CD14-positive monocyte (primary cell): ENCODE measurements at regions not wholly inside any gene's neighbourhood (a gene's known extent, or its start where the extent isn't known, plus 50 kb on each side); places are given as distances from the start of the nearest gene placed in this dataset.

Experiments used
- DNase-seq, 3 donors: peaks; one replicate each; pipeline ENCODE4 v3.0.0-alpha.2; 2011 to 2022
- H2AFZ ChIP-seq: 2 replicates; pipeline ENCODE4 v1.6.0; 2012; ENCODE audit warnings: mild to moderate bottlenecking, low read depth, low read length, inconsistent platforms; ENCODE audit not compliant: insufficient read depth, poor library complexity, severe bottlenecking
- H3K27ac ChIP-seq, 2 donors: 1 replicate in 1 of 2; 2 replicates in 1 of 2; pipeline ENCODE4 v1.5.1; 2012 to 2013; ENCODE audit warnings: low read length in 2 of 2, control low read depth in 1 of 2, inconsistent platforms in 1 of 2, low read depth in 1 of 2, mild to moderate bottlenecking in 1 of 2
- H3K27me3 ChIP-seq, 2 donors: one replicate each; pipeline versions ENCODE4 v1.6.0 to v1.6.1; 2011 to 2013; ENCODE audit warnings: low read length in 2 of 2; ENCODE audit not compliant: control insufficient read depth in 2 of 2, insufficient read depth in 2 of 2
- H3K36me3 ChIP-seq, 2 donors: replicated peaks in 1 of 2; 1 replicate in 1 of 2; 2 replicates in 1 of 2; pipeline versions ENCODE4 v1.5.1 to v1.6.1; 2012 to 2013; ENCODE audit warnings: low read length in 2 of 2, control low read depth in 1 of 2, inconsistent platforms in 1 of 2, mild to moderate bottlenecking in 1 of 2; ENCODE audit not compliant: insufficient read depth in 2 of 2, control insufficient read depth in 1 of 2
- H3K4me1 ChIP-seq, 2 donors: 1 replicate in 1 of 2; 2 replicates in 1 of 2; pipeline versions ENCODE4 v1.5.1 to v1.6.1; 2012 to 2013; ENCODE audit warnings: low read length in 2 of 2, control low read depth in 1 of 2, inconsistent platforms in 1 of 2, mild to moderate bottlenecking in 1 of 2, moderate library complexity in 1 of 2; ENCODE audit not compliant: insufficient read depth in 2 of 2, control insufficient read depth in 1 of 2
- H3K4me2 ChIP-seq: replicated peaks from 2 replicates; pipeline ENCODE3; 2012; ENCODE audit warnings: low read length, moderate library complexity, mild to moderate bottlenecking; ENCODE audit not compliant: poor library complexity, severe bottlenecking; ENCODE audit errors: extremely low read depth
- H3K4me3 ChIP-seq, 3 experiments: fragments of 200-600 bp in 1 of 3; sonication (generic) in 1 of 3; replicated peaks in 1 of 3; 1 replicate in 2 of 3; 2 replicates in 1 of 3; pipeline ENCODE4 v1.5.1; 2011 to 2013; ENCODE audit warnings: low read length in 3 of 3, mild to moderate bottlenecking in 3 of 3, control low read depth in 2 of 3, low read depth in 2 of 3, inconsistent platforms in 1 of 3, moderate library complexity in 1 of 3
- H3K79me2 ChIP-seq: 2 replicates; pipeline ENCODE4 v1.6.0; 2012; ENCODE audit warnings: mild to moderate bottlenecking, control low read depth, inconsistent platforms, low read length, moderate library complexity; ENCODE audit not compliant: insufficient read depth
- H3K9ac ChIP-seq: 2 replicates; pipeline ENCODE4 v1.6.0; 2017; ENCODE audit warnings: low read length, mild to moderate bottlenecking; ENCODE audit not compliant: insufficient read depth, poor library complexity, severe bottlenecking
- H3K9me3 ChIP-seq, 2 donors: replicated peaks in 1 of 2; 1 replicate in 1 of 2; 2 replicates in 1 of 2; pipeline versions ENCODE4 v1.5.1 to v1.6.1; 2012 to 2013; ENCODE audit warnings: low read length in 2 of 2, control low read depth in 1 of 2; ENCODE audit not compliant: control insufficient read depth in 1 of 2, insufficient read depth in 1 of 2
- H4K20me1 ChIP-seq: 2 replicates; pipeline ENCODE4 v1.6.0; 2012; ENCODE audit warnings: mild to moderate bottlenecking, low read length, control low read depth, moderate library complexity; ENCODE audit not compliant: insufficient read depth
- H3K27ac Mint-ChIP-seq, 7 donors: one replicate each; pipeline ENCODE4 v1.8.0; 2020; ENCODE audit warnings: mild to moderate bottlenecking in 7 of 7, mixed read lengths in 7 of 7, moderate library complexity in 6 of 7, inconsistent platforms in 2 of 7
- H3K27me3 Mint-ChIP-seq, 3 donors: one replicate each; pipeline ENCODE4 v1.8.0; 2021 to 2022; ENCODE audit warnings: low read depth in 3 of 3, mild to moderate bottlenecking in 3 of 3, mixed read lengths in 3 of 3, moderate library complexity in 3 of 3, inconsistent platforms in 1 of 3
- H3K36me3 Mint-ChIP-seq, 2 donors: one replicate each; pipeline ENCODE4 v1.8.0; 2020; ENCODE audit warnings: mixed read lengths in 2 of 2, inconsistent platforms in 1 of 2, mild to moderate bottlenecking in 1 of 2
- H3K4me1 Mint-ChIP-seq: one replicate; pipeline ENCODE4 v1.8.0; 2020; ENCODE audit warnings: mild to moderate bottlenecking, mixed read lengths
- H3K4me3 Mint-ChIP-seq, 2 donors: one replicate each; pipeline ENCODE4 v1.8.0; 2020; ENCODE audit warnings: mild to moderate bottlenecking in 2 of 2, mixed read lengths in 2 of 2, moderate library complexity in 1 of 2
- H3K9me3 Mint-ChIP-seq, 7 donors: one replicate each; pipeline ENCODE4 v1.8.0; 2020 to 2022; ENCODE audit warnings: mixed read lengths in 7 of 7, mild to moderate bottlenecking in 6 of 7, moderate library complexity in 6 of 7, inconsistent platforms in 2 of 7
- WGBS: methylation state at CpG from one replicate; pipeline ENCODE4 v1.1.5; 2013; ENCODE audit warnings: missing lambda C conversion rate; ENCODE audit not compliant: insufficient coverage; 5-methylcytosine and 5-hydroxymethylcytosine counted together
- intact Hi-C, 2 donors: fragments of 100-400 bp; cut with micrococcal nuclease; formaldehyde crosslinking; loops; one replicate each; pipeline versions ENCODE4 v1.15.0 to v1.15.1; 2023
- TF ChIP-seq, protein P1 (sequence below): fragments of 200-600 bp; IDR thresholded peaks from one replicate; pipeline ENCODE4 v1.8.0; 2022; ENCODE audit warnings: antibody characterized with exemption, mild to moderate bottlenecking

DNA sequence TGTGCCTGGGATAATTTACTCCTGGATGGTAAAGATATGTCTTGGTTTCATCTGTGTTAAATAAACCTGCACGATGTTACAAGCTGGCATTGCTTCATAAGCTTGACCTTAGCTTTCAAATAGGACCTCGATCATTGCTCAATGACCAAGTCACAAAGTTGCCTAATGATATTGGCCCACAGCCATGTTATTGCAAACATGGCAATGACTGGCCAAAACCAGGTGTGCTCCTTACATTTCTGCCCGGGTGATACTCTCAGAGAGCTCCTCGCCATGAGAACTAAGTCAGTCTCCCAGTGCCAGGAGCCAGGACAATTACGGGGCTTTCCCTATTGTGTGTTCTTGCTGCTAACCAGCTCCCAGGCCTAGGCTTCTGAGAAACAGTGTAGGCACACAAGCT is 72.5 kb upstream of the CYP1B1 start:
- WGBS = 18% methylated on average over 4 of the region's 5 CpGs
- peak overlapping the region; percentile 82 to 92 for H3K27ac ChIP-seq

DNA sequence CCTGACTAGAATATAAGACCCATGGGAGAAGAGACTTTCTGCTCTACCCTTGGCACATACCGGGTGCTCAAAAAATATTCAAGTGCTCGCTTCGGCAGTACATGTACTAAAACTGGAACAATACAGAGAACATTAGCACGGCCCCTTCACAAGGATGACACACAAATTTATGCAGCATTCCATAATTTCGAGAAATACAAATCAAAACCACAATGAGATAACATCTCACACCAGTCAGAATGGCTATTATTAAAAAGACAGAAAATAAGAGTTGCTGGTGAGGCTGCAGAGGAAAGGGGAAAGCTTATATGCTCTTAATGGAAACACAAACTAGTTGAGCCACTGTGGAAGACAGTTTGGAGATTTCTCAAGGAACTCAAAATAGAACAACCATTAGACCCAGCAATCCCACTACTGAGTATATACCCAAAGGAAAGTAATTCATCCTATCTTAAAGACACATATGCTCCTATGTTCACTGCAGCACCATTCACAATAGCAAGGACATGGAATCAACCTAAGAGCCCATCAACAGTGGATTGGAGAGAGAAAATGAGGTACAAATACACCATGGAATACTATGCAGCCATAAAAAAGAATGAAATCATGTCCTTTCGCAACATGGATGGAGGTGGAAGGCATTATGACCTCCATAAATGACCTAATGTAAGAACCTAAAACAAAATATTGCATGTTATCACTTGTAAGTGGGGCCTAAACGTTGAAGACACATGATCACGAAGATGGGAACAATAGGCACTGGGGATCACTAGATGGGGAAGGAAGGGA is 71.6 kb upstream of the CYP1B1 start:
- no peaks in the 10 kb centered on the region for H3K27me3 Mint-ChIP-seq
- H3K4me2 ChIP-seq = no peak overlapping the region
- TF ChIP-seq, protein P1, sequence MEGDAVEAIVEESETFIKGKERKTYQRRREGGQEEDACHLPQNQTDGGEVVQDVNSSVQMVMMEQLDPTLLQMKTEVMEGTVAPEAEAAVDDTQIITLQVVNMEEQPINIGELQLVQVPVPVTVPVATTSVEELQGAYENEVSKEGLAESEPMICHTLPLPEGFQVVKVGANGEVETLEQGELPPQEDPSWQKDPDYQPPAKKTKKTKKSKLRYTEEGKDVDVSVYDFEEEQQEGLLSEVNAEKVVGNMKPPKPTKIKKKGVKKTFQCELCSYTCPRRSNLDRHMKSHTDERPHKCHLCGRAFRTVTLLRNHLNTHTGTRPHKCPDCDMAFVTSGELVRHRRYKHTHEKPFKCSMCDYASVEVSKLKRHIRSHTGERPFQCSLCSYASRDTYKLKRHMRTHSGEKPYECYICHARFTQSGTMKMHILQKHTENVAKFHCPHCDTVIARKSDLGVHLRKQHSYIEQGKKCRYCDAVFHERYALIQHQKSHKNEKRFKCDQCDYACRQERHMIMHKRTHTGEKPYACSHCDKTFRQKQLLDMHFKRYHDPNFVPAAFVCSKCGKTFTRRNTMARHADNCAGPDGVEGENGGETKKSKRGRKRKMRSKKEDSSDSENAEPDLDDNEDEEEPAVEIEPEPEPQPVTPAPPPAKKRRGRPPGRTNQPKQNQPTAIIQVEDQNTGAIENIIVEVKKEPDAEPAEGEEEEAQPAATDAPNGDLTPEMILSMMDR = no peak
- H3K27ac ChIP-seq = peak overlapping the region; percentile 92
- no peak overlapping the region for H3K4me3 Mint-ChIP-seq
- no peaks in the 10 kb centered on the region for H3K9me3 ChIP-seq
- H3K27ac Mint-ChIP-seq = peak overlapping the region in 6 of 7 donors; percentile 92 to 99 (median 98)
- peaks cover 72 to 85% of the 10 kb centered on the region in 2 donors for H3K4me1 ChIP-seq
- H3K27me3 ChIP-seq = no peaks in the 10 kb centered on the region
- no peaks in the 10 kb centered on the region for H4K20me1 ChIP-seq
- DNase-seq = no peak
- 94% methylated on average over 3 of the region's 8 CpGs for WGBS
- H3K79me2 ChIP-seq = no peaks in the 10 kb centered on the region
- H3K36me3 ChIP-seq = no peaks in the 10 kb centered on the region
- H3K9me3 Mint-ChIP-seq = peaks cover 0 to 5% (median 0%) of the 10 kb centered on the region in 7 donors
- intact Hi-C loops = loop anchor here in 1 of 2 donors (2.0 to 5.0 kb wide), 2 partner anchors 19 to 35 kb away; no protein-coding TSS in a partner anchor
- H3K4me3 ChIP-seq = peak overlapping the region in 1 of 3 experiments; percentile 12
- H3K9ac ChIP-seq = peak overlapping the region; percentile 48
- peaks cover 8 to 20% of the 10 kb centered on the region in 2 donors for H3K36me3 Mint-ChIP-seq
- H2AFZ ChIP-seq = no peak overlapping the region
- H3K4me1 Mint-ChIP-seq = peaks cover 53% of the 10 kb centered on the region

More for the DNA sequence above, 72.5 kb upstream of the CYP1B1 start:
- Histone ChIP-seq H3K4me1 (peaks cover 76 to 88% of the 10 kb centered on the region in 2 donors), H3K79me2 (no peaks in the 10 kb centered on the region), H3K9ac (peak overlapping the region; percentile 35), H3K4me2 (peak overlapping the region; percentile 18), H3K36me3 (no peaks in the 10 kb centered on the region), H4K20me1 (no peaks in the 10 kb centered on the region), H3K4me3 (peak overlapping the region in 1 of 3 experiments; percentile 33), H2AFZ (no peak overlapping the region), H3K27me3 (no peaks in the 10 kb centered on the region), H3K9me3 (no peaks in the 10 kb centered on the region)
- Mint-ChIP-seq H3K4me3 (peak overlapping the region in 1 of 2 donors; percentile 63), H3K27me3 (no peaks in the 10 kb centered on the region), H3K27ac (peak overlapping the region in 6 of 7 donors; percentile 92 to 99 (median 98)), H3K36me3 (peaks cover 7 to 18% of the 10 kb centered on the region in 2 donors), H3K4me1 (peaks cover 58% of the 10 kb centered on the region), H3K9me3 (peaks cover 0 to 5% (median 2%) of the 10 kb centered on the region in 7 donors)
- DNase-seq = peak; percentile 94 to 98 (median 95)
- intact Hi-C loops = loop anchor here in 1 of 2 donors (5.0 kb wide), 1 partner anchor 34 kb away; no protein-coding TSS in a partner anchor
- TF ChIP-seq, protein P1 = no peak
